ENCODE measurements at regions not wholly inside any gene's neighbourhood (a gene's known extent, or its start where the extent isn't known, plus 50 kb on each side); places are given as distances from the start of the nearest gene placed in this dataset.

DNA sequence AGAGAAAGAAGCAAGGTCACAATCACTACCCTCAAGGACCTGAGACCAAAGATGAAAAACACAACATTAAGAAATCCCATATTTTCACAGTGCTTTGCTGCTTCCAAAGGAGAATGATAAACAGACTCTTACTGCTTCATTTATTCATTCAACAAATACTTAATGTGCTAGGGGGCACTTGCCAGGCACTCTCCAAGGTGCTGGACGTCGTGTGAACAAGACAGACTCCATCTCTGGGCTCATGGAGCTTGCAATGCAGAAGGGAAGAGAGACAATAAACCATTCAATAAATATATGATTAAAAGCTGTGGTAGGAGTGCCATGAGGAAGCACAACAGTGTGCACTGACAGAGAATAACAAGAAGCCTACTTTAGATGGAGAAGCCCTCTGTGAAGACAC lies 327.7 kb downstream of the CDK5RAP2 start:
- H3K36me3 ChIP-seq (ENCODE audit: control insufficient read depth in 4 of 4, insufficient read depth in 3 of 4, low read depth in 1 of 4, low read length in 3 of 4) = no peaks in the 10 kb centered on the region
- H3K27me3 ChIP-seq (ENCODE audit: control insufficient read depth in 4 of 4, insufficient read depth in 4 of 4, low read length in 3 of 4) = peaks cover 0 to 6% (median 2%) of the 10 kb centered on the region in 4 donors
- DNase-seq (ENCODE audit: low spot score) = no peak
- TF ChIP-seq FOXA2 (IDR thresholded peaks at IDR 0.05) (no peak), JUND (IDR thresholded peaks at IDR 0.05) (no peak), EGR1 (IDR thresholded peaks at IDR 0.05; ENCODE audit: low read depth in 2 of 2) (no peak), RXRA (IDR thresholded peaks at IDR 0.05) (no peak), FOXA1 (IDR thresholded peaks at IDR 0.05) (no peak), SP1 (IDR thresholded peaks at IDR 0.05) (no peak)
- TF ChIP-seq, protein P1, sequence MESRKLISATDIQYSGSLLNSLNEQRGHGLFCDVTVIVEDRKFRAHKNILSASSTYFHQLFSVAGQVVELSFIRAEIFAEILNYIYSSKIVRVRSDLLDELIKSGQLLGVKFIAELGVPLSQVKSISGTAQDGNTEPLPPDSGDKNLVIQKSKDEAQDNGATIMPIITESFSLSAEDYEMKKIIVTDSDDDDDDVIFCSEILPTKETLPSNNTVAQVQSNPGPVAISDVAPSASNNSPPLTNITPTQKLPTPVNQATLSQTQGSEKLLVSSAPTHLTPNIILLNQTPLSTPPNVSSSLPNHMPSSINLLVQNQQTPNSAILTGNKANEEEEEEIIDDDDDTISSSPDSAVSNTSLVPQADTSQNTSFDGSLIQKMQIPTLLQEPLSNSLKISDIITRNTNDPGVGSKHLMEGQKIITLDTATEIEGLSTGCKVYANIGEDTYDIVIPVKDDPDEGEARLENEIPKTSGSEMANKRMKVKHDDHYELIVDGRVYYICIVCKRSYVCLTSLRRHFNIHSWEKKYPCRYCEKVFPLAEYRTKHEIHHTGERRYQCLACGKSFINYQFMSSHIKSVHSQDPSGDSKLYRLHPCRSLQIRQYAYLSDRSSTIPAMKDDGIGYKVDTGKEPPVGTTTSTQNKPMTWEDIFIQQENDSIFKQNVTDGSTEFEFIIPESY (IDR thresholded peaks at IDR 0.05) = no peak
- TF ChIP-seq, protein P2, sequence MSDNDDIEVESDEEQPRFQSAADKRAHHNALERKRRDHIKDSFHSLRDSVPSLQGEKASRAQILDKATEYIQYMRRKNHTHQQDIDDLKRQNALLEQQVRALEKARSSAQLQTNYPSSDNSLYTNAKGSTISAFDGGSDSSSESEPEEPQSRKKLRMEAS (IDR thresholded peaks at IDR 0.05) = no peak
- WGBS = 22% methylated on average over 2 of the region's 2 CpGs
- H3K4me3 ChIP-seq (ENCODE audit: low read depth in 1 of 3, low read length in 3 of 3) = no peak overlapping the region
- peaks cover 0 to 2% (median 0%) of the 10 kb centered on the region in 4 donors for H3K9me3 ChIP-seq (ENCODE audit: control insufficient read depth in 4 of 4, low read length in 3 of 4)
- H3K27ac ChIP-seq (ENCODE audit: low read depth in 1 of 2, low read length in 2 of 2) = no peak overlapping the region
- no peaks in the 10 kb centered on the region for H3K4me1 ChIP-seq (ENCODE audit: control insufficient read depth in 4 of 4, insufficient read depth in 4 of 4, low read length in 3 of 4)
- no peak overlapping the region for H3K9ac ChIP-seq (ENCODE audit: low read depth in 1 of 2, low read length in 2 of 2)

DNA sequence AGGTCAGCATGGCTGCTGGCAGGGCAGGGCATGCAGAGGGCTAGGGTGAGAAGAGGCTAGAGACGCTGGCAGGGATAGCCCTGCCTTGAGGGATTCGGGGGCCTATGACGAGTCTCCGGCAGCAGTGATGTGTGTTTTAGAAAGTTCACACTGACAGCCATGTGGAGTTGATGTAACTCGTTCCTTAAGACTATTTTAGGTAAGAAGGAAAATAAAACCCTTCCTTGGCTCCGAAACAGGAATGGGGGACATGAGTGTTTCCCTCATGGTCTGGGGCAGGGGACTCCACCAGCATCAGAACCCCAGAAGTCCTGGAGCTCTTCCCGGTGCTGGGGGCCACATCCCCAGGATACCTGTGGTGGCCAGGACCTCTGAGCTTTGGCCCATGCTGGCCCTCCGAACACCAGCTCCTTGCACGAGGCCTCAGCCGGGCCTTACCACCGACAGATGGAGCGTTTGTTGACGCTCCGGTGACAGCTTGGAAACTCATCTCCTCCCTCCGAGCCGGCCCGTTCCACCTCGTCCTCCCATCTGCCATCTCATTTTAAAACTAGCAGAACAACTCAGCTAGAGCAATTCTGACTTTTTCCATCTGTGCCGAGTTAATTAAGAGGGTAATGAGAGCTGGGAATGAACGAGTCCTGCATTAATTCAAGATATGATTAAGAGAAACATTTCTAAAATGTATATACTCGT lies 337.7 kb downstream of the CDK5RAP2 start:
- Histone ChIP-seq H3K4me1 (ENCODE audit: control insufficient read depth in 4 of 4, insufficient read depth in 4 of 4, low read length in 3 of 4) (no peaks in the 10 kb centered on the region), H3K4me3 (ENCODE audit: low read depth in 1 of 3, low read length in 3 of 3) (no peak overlapping the region), H3K9me3 (ENCODE audit: control insufficient read depth in 4 of 4, low read length in 3 of 4) (no peaks in the 10 kb centered on the region), H3K27ac (ENCODE audit: low read depth in 1 of 2, low read length in 2 of 2) (no peak overlapping the region), H3K36me3 (ENCODE audit: control insufficient read depth in 4 of 4, insufficient read depth in 3 of 4, low read depth in 1 of 4, low read length in 3 of 4) (no peaks in the 10 kb centered on the region), H3K27me3 (ENCODE audit: control insufficient read depth in 4 of 4, insufficient read depth in 4 of 4, low read length in 3 of 4) (no peaks in the 10 kb centered on the region), H3K9ac (ENCODE audit: low read depth in 1 of 2, low read length in 2 of 2) (no peak overlapping the region)
- no peak for TF ChIP-seq JUND (IDR thresholded peaks at IDR 0.05)
- TF ChIP-seq, protein P1 (IDR thresholded peaks at IDR 0.05) = no peak
- TF ChIP-seq, protein P3, sequence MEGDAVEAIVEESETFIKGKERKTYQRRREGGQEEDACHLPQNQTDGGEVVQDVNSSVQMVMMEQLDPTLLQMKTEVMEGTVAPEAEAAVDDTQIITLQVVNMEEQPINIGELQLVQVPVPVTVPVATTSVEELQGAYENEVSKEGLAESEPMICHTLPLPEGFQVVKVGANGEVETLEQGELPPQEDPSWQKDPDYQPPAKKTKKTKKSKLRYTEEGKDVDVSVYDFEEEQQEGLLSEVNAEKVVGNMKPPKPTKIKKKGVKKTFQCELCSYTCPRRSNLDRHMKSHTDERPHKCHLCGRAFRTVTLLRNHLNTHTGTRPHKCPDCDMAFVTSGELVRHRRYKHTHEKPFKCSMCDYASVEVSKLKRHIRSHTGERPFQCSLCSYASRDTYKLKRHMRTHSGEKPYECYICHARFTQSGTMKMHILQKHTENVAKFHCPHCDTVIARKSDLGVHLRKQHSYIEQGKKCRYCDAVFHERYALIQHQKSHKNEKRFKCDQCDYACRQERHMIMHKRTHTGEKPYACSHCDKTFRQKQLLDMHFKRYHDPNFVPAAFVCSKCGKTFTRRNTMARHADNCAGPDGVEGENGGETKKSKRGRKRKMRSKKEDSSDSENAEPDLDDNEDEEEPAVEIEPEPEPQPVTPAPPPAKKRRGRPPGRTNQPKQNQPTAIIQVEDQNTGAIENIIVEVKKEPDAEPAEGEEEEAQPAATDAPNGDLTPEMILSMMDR (IDR thresholded peaks at IDR 0.05; ENCODE audit: low read depth, low read length, missing input control) = no peak
- DNase-seq (ENCODE audit: low spot score) = no peak
- WGBS = 91% methylated on average over 21 of the region's 21 CpGs

DNA sequence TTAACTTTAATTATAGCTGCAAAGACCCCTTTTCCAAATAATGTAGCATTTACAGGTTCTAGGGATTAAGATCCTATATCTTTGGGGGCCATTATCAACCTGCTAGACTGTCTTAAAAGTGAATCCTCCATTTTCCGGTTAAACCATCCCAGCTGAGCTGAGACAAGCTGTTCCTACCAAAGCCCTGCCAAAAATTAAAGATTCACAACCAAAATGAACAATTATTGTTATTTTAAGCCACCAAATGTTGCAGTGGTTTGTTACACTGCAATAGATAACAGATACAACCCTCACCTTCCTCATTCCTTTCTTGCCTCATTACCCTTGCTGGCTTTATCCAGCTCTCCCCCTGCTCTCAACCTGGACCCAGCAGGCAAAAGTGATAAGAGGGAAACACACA lies 343.4 kb downstream of the CDK5RAP2 start:
- Histone ChIP-seq H3K27ac (ENCODE audit: low read depth in 1 of 2, low read length in 2 of 2) (no peak overlapping the region), H3K36me3 (ENCODE audit: control insufficient read depth in 4 of 4, insufficient read depth in 3 of 4, low read depth in 1 of 4, low read length in 3 of 4) (no peaks in the 10 kb centered on the region), H3K9me3 (ENCODE audit: control insufficient read depth in 4 of 4, low read length in 3 of 4) (no peaks in the 10 kb centered on the region), H3K4me3 (ENCODE audit: low read depth in 1 of 3, low read length in 3 of 3) (no peak overlapping the region), H3K4me1 (ENCODE audit: control insufficient read depth in 4 of 4, insufficient read depth in 4 of 4, low read length in 3 of 4) (no peaks in the 10 kb centered on the region), H3K27me3 (ENCODE audit: control insufficient read depth in 4 of 4, insufficient read depth in 4 of 4, low read length in 3 of 4) (no peaks in the 10 kb centered on the region), H3K9ac (ENCODE audit: low read depth in 1 of 2, low read length in 2 of 2) (no peak overlapping the region)
- WGBS = 86% methylated on average over 1 of the region's 1 CpG
- DNase-seq (ENCODE audit: low spot score) = no peak
- no peak for TF ChIP-seq EGR1 (IDR thresholded peaks at IDR 0.05; ENCODE audit: low read depth in 2 of 2)

All from liver (tissue), 8 donors.